NCI-H345 treated with DMSO at 0.1 percent for 48 hours (cell line): ENCODE measurements at regions not wholly inside any gene's neighbourhood (a gene's known extent, or its start where the extent isn't known, plus 50 kb on each side); places are given as distances from the start of the nearest gene placed in this dataset.

ENCODE experiments used
- DNase-seq: peaks from one replicate; lab custom pipeline; 2025; ENCODE audit not compliant: unreplicated experiment; lab: John Stamatoyannopoulos, UW

DNA sequence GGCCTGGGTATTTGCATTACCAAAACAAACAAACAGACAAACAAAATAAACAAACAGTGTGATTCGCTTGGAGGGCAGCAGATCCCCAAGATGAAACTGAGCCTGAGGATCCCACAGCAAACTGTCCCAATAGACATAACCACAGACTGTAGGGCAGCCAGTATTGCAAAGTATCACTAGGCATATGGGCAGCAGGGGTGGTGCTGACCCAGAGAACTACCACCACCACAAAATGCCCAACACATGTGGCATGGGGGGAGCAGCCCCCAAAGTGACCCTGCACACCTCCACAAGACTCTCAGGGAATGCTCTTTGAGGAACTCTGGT lies 330.1 kb downstream of the CYRIA start:
- DNase-seq, result no peak

GRCh38 chr2:16334886-16335603 lies 330.6 kb downstream of the CYRIA start:
- DNase-seq, result no peak

GRCh38 chr2:16334366-16334765 lies 331.3 kb downstream of the CYRIA start:
- DNase-seq, result no peak

- DNase-seq, result no peak
Observed at GRCh38 chr2:16333681-16334080, 332.0 kb downstream of the CYRIA start.

DNA sequence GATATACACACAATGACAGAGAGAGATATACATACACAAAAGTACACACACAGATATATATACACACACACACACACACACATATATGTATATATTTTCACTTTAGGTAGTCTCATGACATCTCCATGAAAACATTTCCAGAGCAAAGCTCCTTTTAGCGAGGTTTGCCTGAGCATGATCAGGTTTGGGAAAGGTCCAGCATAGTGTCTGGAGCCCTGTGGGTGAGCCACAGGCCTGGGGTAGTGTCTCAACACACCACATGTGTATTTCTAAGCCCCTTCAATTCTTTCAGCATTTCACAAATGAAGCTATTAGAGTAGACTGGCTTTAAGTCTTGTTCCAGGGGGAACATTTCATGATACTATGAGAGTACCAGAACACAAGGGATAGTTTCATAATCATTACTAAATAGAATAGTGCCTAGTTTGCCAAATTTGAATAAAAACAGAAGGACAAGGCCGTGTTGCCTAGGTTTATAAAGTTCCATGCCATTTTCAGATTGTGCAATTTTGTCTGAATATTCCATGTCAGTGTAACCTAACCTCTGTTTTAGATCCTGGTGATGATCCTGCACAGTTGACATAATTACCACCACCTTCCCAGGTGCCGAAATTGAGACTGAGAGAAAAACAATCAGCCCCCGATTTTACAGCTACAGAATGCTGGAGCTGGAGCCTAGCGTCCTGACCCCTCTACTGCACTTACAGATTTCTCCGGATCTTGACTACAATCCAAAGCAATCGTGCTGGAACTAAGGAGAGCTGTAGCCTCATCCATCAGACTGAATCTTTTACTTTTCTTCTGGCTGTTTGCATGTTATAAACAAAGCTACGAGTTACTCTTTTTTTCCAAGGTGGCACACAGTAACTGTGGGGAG lies 332.7 kb downstream of the CYRIA start:
- DNase-seq, result no peak

GRCh38 chr2:16331772-16332171 lies 333.9 kb downstream of the CYRIA start:
- DNase-seq, result no peak

- no peak for DNase-seq
Observed at GRCh38 chr2:16330982-16331381, 334.7 kb downstream of the CYRIA start.

DNA sequence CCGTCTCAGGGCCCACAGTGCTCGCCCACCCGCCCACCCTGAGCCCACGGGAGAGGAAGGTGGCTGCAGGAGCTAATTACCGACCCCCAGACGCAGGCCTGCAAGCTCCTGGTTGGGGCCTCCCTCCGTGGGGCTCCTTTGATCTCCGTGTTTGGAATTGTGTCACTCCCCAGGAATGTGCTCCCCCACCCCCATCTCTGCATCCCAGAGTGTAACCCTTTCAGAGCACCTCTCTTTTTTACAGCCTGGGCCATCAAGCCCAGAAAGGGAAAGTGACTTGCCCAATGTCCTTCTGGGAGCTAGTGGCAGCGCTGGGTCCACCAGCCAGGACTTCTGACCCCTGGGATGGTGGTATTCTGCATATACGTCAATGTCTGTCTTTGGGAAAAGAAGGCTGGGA lies 335.1 kb downstream of the CYRIA start:
- no peak for DNase-seq

GRCh38 chr2:16330012-16330411 lies 335.6 kb downstream of the CYRIA start:
- no peak for DNase-seq

GRCh38 chr2:16329421-16329820 lies 336.2 kb downstream of the CYRIA start:
- no peak for DNase-seq

- no peak for DNase-seq
Observed at GRCh38 chr2:16328521-16329190, 337.0 kb downstream of the CYRIA start.

DNA sequence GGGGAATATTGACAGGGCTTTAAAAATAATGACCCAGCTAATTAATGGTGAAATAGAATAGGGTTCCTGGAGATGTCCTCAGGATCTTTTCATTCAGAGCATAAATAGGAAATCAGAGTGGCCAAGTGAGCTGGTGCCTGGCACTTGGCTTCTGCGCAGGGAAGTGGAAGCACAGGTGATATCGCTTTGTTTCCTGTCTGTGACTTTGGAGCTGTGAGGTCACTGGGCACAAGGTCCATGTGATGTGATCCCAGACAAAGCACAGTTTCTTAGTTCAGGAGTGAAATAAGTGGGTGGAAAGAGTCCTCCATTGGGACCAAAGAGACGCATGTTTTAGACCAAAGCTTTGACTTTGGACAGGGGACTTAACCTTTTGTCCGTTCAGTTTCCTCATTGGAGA lies 338.3 kb downstream of the CYRIA start:
- no peak for DNase-seq

- DNase-seq, result no peak
Observed at GRCh38 chr2:16326711-16327300, 338.8 kb downstream of the CYRIA start.

GRCh38 chr2:16325976-16326510 lies 339.6 kb downstream of the CYRIA start:
- no peak for DNase-seq

- DNase-seq, result no peak
Observed at GRCh38 chr2:16325016-16325975, 340.3 kb downstream of the CYRIA start.

GRCh38 chr2:16324544-16324937 lies 341.1 kb downstream of the CYRIA start:
- DNase-seq, result no peak

GRCh38 chr2:16323551-16324543 lies 341.8 kb downstream of the CYRIA start:
- no peak for DNase-seq

GRCh38 chr2:16323126-16323520 lies 342.5 kb downstream of the CYRIA start:
- no peak for DNase-seq
